CD4-positive, alpha-beta T cell treated with Interferon alpha-2 for 1 hour (primary cell): ENCODE measurements at regions not wholly inside any gene's neighbourhood (a gene's known extent, or its start where the extent isn't known, plus 50 kb on each side); places are given as distances from the start of the nearest gene placed in this dataset.
A peak's percentile ranks its signal among the peaks of the same experiment; 100 is the strongest.

Experiments
- DNase-seq, 2 donors: peaks; one replicate each; pipeline ENCODE4 v3.0.0-alpha.2; 2020 to 2022

DNA sequence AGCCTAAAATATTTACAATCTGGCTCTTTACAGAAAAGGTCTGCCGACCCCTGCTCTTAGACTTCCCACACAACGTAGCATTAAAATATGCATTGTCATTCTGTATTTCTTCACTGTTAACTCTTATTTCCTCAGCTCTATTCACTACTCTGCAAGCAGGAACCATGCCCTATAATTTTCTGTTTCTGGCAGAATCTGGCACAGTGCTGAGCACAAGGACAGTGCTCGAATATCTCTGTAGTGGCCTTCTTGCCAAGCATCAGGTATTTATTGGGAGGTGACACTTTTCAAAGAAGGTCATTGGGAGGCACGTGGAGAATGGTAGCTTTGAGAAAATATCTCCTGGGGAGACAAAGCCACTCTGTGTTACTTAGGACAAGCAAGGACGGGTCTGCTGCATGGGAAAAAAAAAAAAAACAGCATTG lies 77.9 kb downstream of the PSMG1 start:
- no peak for DNase-seq

DNA sequence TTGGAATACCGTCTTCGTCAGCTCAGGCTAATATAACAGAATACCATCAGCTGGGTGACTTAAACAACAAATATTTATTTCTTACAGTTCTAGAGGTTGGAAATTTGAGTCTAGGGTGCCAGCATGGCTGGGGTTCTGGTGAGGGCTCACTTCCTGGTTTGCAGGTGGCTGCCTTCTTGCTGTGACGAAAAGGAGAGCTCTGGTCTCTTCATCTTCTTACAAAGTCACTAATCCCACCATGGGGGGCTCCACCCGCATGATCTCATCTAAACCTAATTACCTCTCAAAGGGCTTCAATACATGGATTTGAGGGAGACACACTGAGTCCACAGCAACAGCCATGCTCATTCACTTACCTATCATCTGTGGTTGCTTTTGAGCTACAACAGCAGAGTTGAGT lies 78.3 kb downstream of the PSMG1 start:
- DNase-seq, result no peak

- DNase-seq, result no peak
These were observed 79.6 kb downstream of the PSMG1 start for GRCh38 chr21:39103689-39104088.

DNA sequence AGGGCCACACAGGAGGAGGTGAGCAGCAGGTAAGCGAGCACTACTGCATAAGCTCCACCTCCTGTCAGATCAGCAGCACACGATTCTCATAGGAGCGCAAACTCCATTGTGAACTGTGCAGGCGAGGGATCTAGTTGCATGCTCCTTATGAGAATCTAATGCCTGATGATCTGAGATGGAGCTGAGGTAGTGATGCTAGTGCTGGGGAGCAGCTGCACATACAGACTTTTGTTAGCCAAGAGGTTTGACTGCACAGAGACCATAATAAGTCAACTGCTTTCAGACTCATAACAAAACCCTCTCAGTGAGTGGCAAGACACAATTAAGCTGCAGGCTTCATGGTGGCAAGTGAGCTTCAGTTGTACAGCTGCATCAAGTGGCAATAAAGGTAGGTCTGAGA lies 83.4 kb downstream of the PSMG1 start:
- no peak for DNase-seq

DNA sequence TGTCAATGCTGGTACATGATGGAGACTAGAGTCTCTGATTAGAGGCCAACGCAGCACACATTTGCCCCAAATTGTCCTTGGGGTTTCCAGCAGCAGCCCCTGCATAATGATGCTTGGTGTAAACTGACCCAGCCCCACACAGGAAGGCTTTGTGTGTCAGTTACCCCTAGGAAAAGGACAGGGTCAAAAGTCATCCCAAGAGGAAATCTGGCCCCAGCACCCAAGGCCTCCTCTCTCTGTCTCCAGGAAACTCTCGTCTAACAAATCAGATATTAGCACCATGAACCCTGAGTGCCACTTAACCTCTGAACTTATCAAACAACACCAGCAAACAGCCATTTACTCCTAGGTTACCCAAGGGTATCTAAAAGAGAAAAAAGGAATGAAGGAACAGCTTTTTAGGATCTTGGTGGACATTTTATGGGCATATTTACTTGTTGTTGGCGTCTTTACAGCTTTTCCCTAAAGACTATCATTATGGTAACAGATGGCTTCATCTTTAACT lies 84.5 kb downstream of the PSMG1 start:
- DNase-seq, result no peak

DNA sequence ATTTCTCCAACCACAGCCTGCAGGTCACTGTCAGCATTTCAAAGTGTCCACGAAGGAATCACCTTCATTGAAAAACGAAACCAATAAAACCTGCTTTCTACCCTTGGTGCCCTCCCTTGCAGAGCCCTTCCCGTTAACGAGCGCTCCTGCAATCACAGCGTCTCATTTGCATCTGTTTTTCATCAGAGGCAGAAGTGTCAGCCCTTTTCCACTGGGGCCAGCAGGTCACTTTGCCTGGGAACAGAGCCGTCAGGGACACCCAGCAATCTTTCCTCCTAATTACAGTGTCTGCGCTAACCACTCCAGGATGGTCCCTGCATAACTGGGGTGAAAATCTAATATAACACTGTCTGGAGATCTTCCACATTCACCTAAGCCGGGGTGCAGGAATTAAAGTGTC lies 85.3 kb downstream of the PSMG1 start:
- DNase-seq, result no peak

DNA sequence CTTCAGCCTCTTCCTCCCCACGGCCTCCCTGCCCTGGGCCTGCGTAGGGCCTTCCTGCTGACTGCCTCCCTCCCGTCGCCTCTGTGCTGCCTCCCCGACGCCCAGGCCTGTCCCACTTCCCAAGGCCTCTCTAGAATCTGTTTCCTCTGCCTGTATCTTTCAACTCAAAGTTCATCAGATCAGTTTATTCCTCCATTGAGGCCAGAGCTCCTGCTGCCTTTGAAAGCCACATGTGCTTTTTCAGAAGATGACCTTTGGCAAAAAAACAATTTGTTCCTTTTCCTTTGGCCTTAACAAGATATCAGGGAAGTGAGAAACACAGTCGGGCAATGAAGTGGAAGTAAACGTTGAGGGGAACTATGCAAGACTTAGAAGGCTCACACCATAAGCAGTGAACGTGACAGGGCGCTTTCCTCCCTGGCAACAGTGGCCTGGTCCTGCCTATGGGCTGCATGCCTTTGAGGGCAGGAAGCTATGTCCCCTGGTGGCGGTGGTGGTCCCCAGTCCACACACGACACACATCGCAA lies 85.9 kb downstream of the PSMG1 start:
- peak in 1 of 2 donors; percentile 39 for DNase-seq

- DNase-seq, result no peak
These were observed 86.5 kb downstream of the PSMG1 start for GRCh38 chr21:39096754-39097153.

DNA sequence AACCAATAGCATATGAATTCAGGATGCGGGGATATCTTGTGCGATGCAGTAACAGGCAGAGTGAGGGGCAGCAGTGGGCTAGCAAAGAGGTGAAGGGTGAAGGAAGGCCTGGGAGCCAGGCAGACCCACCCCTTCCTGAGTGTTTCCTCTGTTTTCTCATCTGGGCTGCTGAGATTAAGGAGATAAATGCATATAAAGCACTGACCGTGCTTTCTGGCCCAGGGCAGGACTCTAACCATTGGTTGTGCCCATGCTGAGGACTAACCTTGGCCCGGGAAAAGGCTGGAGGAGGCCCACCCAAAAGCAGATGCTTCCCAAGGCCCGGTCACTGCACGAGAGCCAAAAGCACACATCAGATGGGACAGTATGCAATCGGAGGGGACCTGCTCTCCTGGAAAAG lies 87.6 kb downstream of the PSMG1 start:
- no peak for DNase-seq

DNA sequence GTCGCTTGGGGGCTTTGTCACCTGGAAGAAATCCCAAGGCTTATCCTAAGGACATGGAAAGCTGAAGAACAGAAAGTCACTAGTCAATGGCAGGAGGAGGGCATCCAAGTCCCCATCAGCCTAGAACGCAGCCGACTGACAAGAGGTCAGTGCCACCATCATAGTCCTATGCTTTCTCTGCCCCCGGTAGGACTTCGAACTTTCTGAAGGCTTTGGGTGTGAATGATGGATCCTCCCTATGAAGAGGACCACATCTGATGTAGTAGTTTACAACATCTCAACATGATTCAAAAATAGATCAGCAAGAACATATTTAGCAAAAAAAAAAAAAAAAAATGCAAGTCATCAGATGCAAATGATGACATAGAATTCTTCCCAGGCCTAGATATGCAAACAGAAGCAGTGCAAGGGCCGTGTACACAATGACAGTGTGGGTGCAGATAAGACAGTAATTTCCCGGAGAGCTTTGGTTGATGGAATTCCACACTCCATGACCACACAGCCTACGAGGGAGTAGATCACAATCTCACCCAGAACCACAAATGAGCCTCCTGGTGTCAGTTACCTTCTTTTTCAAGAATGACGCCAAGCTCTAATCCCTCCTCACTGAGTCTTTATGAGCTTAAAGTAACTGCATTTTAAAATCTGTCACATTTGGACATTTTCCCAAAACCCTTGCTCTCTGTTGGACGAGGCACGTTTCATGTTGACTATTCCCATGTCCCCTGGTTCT lies 88.2 kb downstream of the PSMG1 start:
- peak in 1 of 2 donors; percentile 26 for DNase-seq

GRCh38 chr21:39094087-39094780 lies 89.0 kb downstream of the PSMG1 start:
- DNase-seq, result peak; percentile 27 to 53

DNA sequence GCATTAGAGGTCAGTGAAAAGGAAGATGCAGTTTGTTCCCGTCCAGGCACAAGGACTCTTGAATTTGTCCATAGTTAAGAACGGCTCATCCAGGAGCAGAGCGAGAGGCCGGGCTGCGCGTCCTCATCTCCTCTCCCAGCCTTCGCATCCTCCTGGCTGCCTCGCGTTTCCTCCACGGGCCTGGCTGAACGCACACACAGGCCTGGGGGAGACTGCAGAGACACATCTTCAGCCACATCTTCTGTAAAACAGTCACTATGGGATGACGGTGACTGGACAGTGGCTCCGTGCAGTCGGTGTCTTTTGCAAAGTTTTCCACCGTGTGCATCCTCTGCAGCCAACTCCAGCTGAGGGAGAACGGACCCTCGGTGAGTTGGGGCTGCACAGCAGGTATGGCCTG lies 89.7 kb downstream of the PSMG1 start:
- DNase-seq, result no peak

DNA sequence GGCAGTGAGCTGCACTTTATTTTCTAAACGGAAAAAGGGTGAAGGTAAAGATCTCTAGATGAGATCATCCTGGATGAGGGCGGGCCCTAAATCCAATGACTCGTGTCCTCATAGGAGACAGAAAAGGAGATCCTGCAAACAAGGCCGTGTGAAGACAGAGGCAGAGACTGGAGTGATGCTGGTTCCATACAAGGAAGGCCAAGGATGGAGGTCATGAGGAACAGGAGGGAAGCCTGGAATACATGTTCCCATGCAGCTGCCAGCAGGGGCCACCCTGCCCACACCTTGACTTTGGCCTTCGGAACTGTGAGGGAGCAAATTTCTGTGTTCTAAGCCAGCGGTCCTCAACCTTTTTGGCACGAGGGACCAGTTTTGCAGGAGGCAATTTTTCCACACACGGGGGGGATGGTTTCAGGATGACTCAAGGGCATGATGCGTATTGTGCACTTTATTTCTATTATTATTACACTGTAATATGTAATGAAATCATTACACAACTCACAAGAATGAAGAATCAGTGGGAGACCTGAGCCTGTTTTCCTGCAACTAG lies 94.3 kb downstream of the PSMG1 start:
- DNase-seq, result no peak

GRCh38 chr21:39088031-39088370 lies 95.2 kb downstream of the PSMG1 start:
- DNase-seq, result no peak

DNA sequence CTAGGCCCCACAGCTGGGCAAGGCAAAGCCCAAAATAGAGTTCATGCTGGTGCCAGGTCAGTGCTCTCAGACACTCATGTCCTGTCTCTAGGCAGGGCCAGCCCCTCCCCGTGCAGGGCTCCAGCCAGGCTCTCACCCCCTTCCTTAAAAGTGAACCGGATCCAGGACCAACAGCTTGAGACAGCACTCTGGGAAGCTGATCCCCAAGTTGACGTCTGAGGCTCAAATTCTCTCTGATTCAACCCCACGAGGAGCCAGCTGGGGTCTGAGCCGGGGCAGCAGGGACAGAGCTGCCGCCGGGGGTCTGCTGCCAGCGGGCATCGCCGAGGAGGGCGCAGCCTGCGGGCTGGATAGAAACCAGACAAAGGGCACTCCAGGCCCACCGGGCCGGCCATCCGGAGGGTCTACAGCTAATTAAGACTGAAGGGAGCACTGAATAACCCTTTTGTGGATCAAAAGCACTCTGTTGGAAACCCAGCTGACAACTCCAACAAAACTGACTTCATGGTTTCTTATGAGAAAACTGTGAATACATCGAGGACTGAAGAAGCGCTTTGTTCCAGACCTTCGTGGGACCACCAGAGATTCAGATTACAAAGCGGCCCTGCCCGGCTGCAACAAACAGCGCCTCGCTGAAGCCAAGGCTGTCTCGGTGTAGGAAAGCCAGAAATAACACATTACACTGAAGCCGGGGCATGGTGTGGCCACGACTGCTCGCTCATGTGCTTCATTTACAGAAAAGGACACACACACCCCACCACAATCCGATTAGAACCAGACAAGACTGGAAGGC lies 95.8 kb downstream of the PSMG1 start:
- no peak for DNase-seq

GRCh38 chr21:39086547-39086946 lies 96.7 kb downstream of the PSMG1 start:
- no peak for DNase-seq

GRCh38 chr21:39085843-39086405 lies 97.3 kb downstream of the PSMG1 start:
- no peak for DNase-seq

GRCh38 chr21:39084979-39085729 lies 98.1 kb downstream of the PSMG1 start:
- DNase-seq, result no peak

DNA sequence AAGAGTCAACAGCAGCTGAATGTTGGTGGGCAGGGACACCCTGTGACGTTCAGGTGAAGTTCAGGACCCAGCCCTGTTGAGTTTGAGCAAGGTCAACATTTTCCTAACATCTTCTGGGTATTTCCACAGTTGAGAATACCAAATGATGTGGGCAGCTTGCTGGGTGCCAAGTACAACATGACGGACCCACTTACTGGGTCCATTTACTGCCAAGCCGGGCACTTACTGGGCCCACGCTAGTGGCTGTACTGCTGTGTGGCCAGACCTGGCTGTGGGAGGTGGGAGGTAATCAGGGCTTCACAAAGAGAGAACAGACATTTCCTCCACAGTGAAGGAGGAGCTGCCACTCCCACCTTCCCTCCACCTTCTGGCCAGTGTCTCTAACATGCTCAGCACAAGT lies 99.2 kb downstream of the PSMG1 start:
- no peak for DNase-seq

GRCh38 chr21:39083377-39084008 lies 99.8 kb downstream of the PSMG1 start:
- DNase-seq, result no peak

DNA sequence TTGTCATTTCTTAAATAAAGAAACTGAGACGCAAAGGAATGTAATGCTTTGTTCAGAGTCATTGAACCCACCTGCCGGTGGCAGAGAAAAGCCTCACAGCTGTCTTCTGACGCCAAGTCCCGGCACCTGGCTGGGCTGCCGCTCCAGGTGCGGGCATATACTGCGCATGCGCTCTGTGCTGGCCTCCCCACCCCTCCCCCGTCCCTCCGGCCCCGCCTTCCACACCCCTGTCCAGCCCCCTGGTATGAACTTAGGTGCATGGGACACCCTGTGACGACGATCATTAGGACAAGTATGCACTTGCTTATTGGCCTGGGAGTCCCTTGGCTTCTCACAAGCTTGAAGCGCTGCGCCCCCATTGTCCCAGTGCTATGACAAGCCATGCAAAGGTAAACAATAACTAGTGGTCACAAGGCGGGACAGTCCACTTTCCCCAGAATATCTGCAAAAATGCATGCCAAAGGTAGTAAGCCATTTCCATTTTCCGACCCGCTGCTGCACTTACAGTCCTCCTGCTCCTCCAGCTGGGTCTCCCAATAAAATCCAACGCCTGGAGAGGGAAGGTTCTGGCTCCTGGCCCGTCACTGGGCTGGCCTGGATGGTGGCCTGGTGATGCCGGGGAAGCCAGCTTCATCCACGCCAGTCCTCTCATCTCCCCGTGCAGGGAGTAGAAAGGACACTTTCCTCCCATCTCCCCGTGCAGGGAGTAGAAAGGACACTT lies 100.4 kb downstream of the PSMG1 start:
- no peak for DNase-seq
